SU-DHL-6 (cell line): ENCODE measurements at regions not wholly inside any gene's neighbourhood (a gene's known extent, or its start where the extent isn't known, plus 50 kb on each side); places are given as distances from the start of the nearest gene placed in this dataset.

ENCODE experiments used
- H2AFZ ChIP-seq: fragments of 200-600 bp; sonication (generic); 2 replicates; pipeline ENCODE4 v1.6.1; 2014; ENCODE audit warnings: low read depth, mild to moderate bottlenecking, moderate library complexity, mixed read lengths, antibody characterized with exemption, low read length; ENCODE audit not compliant: severe bottlenecking
- H3F3A ChIP-seq: fragments of 200-600 bp; shearing (Covaris generic); 2 replicates; pipeline ENCODE4 v1.6.0; 2016; ENCODE audit warnings: antibody characterized with exemption, mild to moderate bottlenecking; ENCODE audit not compliant: insufficient read depth
- H3K27ac ChIP-seq: fragments of 200-600 bp; sonication (generic); 2 replicates; pipeline ENCODE4 v1.5.1; 2016; ENCODE audit warnings: low read depth, mild to moderate bottlenecking, low read length, moderate library complexity, mixed read lengths
- H3K27me3 ChIP-seq: fragments of 200-600 bp; sonication (generic), shearing (Covaris generic); 2 replicates; pipeline ENCODE4 v1.6.0; 2014; ENCODE audit warnings: mild to moderate bottlenecking, low read length
- H3K36me3 ChIP-seq: fragments of 200-600 bp; sonication (generic); 2 replicates; pipeline ENCODE4 v1.6.1; 2014; ENCODE audit warnings: mild to moderate bottlenecking, low read length, mixed read lengths
- H3K4me2 ChIP-seq: fragments of 300-600, 200-600 bp; shearing (Covaris generic), sonication (generic); 2 replicates; pipeline ENCODE4 v1.6.0; 2014; ENCODE audit warnings: low read length, low read depth, mild to moderate bottlenecking; ENCODE audit not compliant: poor library complexity, severe bottlenecking
- H3K4me3 ChIP-seq: fragments of 200-600 bp; sonication (generic); 2 replicates; pipeline ENCODE4 v1.5.1; 2014; ENCODE audit warnings: antibody characterized with exemption, low read length, mild to moderate bottlenecking, mixed read lengths; ENCODE audit not compliant: insufficient read depth, poor library complexity, severe bottlenecking
- H3K79me2 ChIP-seq: fragments of 200-600 bp; sonication (generic); 2 replicates; pipeline ENCODE4 v1.6.1; 2014; ENCODE audit warnings: mild to moderate bottlenecking, low read length, moderate library complexity; ENCODE audit not compliant: insufficient read depth
- H3K9ac ChIP-seq: fragments of 200-600 bp; sonication (generic); 2 replicates; pipeline ENCODE4 v1.7.0; 2014; ENCODE audit warnings: mild to moderate bottlenecking, low read length
- H3K9me2 ChIP-seq: fragments of 200-600 bp; sonication (generic); replicated peaks from 2 replicates; pipeline ENCODE4 v1.6.1; 2014; ENCODE audit warnings: low read length; ENCODE audit not compliant: insufficient read depth
- H3K9me3 ChIP-seq: fragments of 200-600 bp; sonication (generic); 2 replicates; pipeline ENCODE4 v1.6.1; 2014; ENCODE audit warnings: low read length, mixed read lengths; ENCODE audit not compliant: insufficient read depth
- H4K20me1 ChIP-seq: fragments of 200-600 bp; sonication (generic); 2 replicates; pipeline ENCODE4 v1.6.1; 2014; ENCODE audit warnings: low read depth, mild to moderate bottlenecking, antibody characterized with exemption, low read length, moderate library complexity, mixed read lengths
- EZH2phosphoT487 ChIP-seq: fragments of 200-600 bp; sonication (generic), shearing (Covaris generic); conservative IDR thresholded peaks from 2 replicates; pipeline ENCODE4 v1.6.1; 2018; ENCODE audit warnings: mild to moderate bottlenecking, antibody characterized with exemption, low read length, moderate library complexity, mixed read lengths
- TF ChIP-seq, protein P1 (sequence below): fragments of 200-600 bp; sonication (generic); IDR thresholded peaks from one replicate; pipeline ENCODE4 v1.5.1; 2017; ENCODE audit warnings: antibody characterized with exemption, mild to moderate bottlenecking, low read length, moderate library complexity; ENCODE audit not compliant: insufficient read depth, poor library complexity, severe bottlenecking

- Histone ChIP-seq H3K9me2 (no peaks in the 10 kb centered on the region), H3F3A (no peaks in the 10 kb centered on the region), H3K9ac (no peak overlapping the region), H3K9me3 (no peaks in the 10 kb centered on the region), H3K79me2 (no peaks in the 10 kb centered on the region), H3K4me2 (no peak overlapping the region), H3K4me3 (no peak overlapping the region), H3K27me3 (no peaks in the 10 kb centered on the region), H4K20me1 (no peaks in the 10 kb centered on the region), H3K27ac (no peak overlapping the region), H2AFZ (no peak overlapping the region), H3K36me3 (no peaks in the 10 kb centered on the region)
- TF ChIP-seq EZH2phosphoT487: no peak
- TF ChIP-seq, protein P1, sequence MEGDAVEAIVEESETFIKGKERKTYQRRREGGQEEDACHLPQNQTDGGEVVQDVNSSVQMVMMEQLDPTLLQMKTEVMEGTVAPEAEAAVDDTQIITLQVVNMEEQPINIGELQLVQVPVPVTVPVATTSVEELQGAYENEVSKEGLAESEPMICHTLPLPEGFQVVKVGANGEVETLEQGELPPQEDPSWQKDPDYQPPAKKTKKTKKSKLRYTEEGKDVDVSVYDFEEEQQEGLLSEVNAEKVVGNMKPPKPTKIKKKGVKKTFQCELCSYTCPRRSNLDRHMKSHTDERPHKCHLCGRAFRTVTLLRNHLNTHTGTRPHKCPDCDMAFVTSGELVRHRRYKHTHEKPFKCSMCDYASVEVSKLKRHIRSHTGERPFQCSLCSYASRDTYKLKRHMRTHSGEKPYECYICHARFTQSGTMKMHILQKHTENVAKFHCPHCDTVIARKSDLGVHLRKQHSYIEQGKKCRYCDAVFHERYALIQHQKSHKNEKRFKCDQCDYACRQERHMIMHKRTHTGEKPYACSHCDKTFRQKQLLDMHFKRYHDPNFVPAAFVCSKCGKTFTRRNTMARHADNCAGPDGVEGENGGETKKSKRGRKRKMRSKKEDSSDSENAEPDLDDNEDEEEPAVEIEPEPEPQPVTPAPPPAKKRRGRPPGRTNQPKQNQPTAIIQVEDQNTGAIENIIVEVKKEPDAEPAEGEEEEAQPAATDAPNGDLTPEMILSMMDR: no peak
Observed at GRCh38 chr4:14607001-14607400, 395.3 kb upstream of the CPEB2 start.

- Histone ChIP-seq H3K9me3 (no peaks in the 10 kb centered on the region), H3K9ac (no peak overlapping the region), H3K9me2 (no peaks in the 10 kb centered on the region), H2AFZ (no peak overlapping the region), H3K4me3 (no peak overlapping the region), H3K4me2 (no peak overlapping the region), H3K36me3 (no peaks in the 10 kb centered on the region), H4K20me1 (no peaks in the 10 kb centered on the region), H3K27ac (no peak overlapping the region), H3K27me3 (no peaks in the 10 kb centered on the region), H3K79me2 (no peaks in the 10 kb centered on the region), H3F3A (no peaks in the 10 kb centered on the region)
- no peak for TF ChIP-seq EZH2phosphoT487
- TF ChIP-seq, protein P1: no peak
Observed at GRCh38 chr4:14607578-14607977, 394.7 kb upstream of the CPEB2 start.

- no peaks in the 10 kb centered on the region for H3K9me2 ChIP-seq
- H3K9me3 ChIP-seq: no peaks in the 10 kb centered on the region
- H3K4me2 ChIP-seq: no peak overlapping the region
- H3K27ac ChIP-seq: no peak overlapping the region
- H3F3A ChIP-seq: no peaks in the 10 kb centered on the region
- no peak overlapping the region for H3K4me3 ChIP-seq
- no peaks in the 10 kb centered on the region for H3K36me3 ChIP-seq
- TF ChIP-seq, protein P1: no peak
- no peak for TF ChIP-seq EZH2phosphoT487
- H2AFZ ChIP-seq: no peak overlapping the region
- no peaks in the 10 kb centered on the region for H4K20me1 ChIP-seq
- no peaks in the 10 kb centered on the region for H3K79me2 ChIP-seq
- H3K27me3 ChIP-seq: no peaks in the 10 kb centered on the region
- no peak overlapping the region for H3K9ac ChIP-seq
Observed at GRCh38 chr4:14608630-14609029, 393.7 kb upstream of the CPEB2 start.
